DMS79 treated with DMSO at 0.1 percent for 48 hours (cell line): ENCODE measurements at regions not wholly inside any gene's neighbourhood (a gene's known extent, or its start where the extent isn't known, plus 50 kb on each side); places are given as distances from the start of the nearest gene placed in this dataset.
"Not testable (repeated sequence)": the region's sequence is repeated elsewhere in the genome, so short reads cannot be mapped to it uniquely, and the experiment has no call there.

Experiments
- DNase-seq: peaks from one replicate; lab custom pipeline; 2025; lab: John Stamatoyannopoulos, UW

DNA sequence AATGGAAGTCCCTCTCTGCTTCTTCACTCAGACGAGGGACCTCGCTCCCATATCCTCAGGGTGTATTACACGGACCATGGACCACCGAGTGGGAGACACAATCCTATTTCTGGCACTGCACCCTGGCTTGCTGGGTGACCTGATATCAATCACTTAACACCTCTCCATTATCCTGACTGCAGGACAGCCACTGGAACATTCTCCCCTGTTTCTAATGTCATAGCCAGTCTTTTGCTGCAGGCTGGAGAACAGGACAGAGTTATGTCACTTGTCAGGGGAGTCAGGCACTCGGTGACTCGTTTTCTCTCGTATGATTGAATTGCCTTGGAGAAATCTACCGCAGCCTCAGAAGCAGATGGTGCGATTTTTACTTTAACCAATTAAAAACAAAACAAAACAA is 219.1 kb upstream of the IGFBP7 start:
- DNase-seq, result no peak

DNA sequence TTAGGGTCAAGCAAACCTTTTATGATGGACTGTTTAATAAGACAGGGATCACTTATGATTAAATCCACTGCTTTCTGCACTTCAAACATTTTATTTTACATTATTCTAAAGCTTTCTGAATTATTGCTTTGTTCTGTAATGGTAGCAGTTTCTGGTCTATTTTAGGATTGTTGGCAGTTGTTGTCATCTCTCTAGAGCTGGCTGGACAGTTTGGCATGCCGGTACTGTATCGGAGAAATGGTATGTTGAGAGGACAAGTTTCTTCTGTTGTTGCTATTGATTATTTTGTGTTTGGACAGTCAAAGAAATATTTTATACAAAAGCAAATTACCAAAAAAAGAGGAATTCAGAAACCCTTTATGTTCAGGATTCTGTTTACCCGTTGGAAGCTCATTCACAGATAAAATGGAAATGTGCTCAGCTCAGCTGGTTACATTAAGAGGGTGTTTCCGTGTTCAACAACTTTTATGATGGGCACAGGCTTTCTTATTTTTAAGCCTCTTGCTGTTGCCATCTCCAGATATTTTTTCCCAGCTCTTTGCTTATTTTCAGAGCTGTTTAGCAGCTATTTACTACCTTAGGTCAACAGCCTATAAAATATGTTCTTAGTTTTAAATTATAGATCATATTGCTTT is 214.6 kb upstream of the IGFBP7 start:
- DNase-seq, result no peak

GRCh38 chr4:57320849-57321248 is 210.7 kb upstream of the IGFBP7 start:
- DNase-seq, result no peak

DNA sequence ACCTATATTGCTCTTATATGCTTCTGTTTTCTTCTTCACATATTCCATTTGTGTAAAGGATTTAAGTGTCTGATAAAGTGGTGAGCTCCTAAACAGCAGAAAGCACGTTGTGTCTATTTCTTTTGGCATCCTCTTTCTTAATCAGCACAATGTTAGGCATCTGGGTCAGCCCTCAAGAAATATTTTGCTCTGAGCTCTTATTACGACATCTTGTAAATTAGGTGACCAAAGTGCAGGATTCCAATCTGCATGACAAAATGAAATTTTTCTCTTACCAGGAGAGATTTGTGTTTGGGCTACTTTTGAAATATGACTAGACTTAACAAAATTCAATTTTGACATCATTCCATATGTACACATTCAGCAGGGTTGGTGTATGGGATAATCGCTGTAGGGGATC is 210.0 kb upstream of the IGFBP7 start:
- no peak for DNase-seq

DNA sequence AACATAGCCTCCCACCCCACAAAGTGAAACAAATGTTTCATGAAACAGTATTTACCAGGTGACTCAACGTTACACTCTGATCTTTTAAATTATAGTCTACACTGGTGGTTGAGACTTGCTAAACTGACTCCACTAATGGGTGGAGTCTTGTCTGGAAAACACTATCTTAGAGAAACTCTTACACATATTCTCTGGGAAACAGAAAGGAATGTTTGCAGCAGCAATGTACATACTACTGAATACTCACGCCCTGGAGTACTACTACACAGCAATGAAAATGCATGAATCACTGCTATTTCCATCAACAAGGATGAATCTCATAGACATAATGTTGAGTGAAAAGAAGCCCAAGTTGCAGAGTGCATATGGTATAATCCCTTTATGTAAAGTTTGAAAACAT is 208.5 kb upstream of the IGFBP7 start:
- no peak for DNase-seq

- no peak for DNase-seq
These were observed 204.5 kb upstream of the IGFBP7 start for GRCh38 chr4:57314636-57315035.

DNA sequence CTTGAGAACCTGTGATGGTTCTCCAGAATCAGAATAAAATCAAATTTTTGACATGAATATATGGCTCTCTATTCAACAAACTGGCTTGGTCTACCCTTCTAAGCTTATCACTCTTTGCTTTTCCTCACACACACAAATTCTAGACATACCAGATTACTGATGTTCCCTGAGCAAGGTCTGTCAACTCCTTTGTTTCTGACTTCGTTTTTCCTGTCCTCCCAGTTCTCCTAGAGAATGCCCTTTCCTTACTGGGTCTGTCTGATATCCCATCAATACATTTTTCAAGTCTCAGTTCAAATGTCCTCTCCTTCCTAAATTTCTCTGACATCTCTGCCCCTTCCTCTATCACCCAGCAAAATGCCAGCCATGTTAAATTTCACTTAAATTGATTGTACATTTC is 202.1 kb upstream of the IGFBP7 start:
- no peak for DNase-seq

- DNase-seq, result no peak
These were observed 199.5 kb upstream of the IGFBP7 start for GRCh38 chr4:57309658-57310057.

DNA sequence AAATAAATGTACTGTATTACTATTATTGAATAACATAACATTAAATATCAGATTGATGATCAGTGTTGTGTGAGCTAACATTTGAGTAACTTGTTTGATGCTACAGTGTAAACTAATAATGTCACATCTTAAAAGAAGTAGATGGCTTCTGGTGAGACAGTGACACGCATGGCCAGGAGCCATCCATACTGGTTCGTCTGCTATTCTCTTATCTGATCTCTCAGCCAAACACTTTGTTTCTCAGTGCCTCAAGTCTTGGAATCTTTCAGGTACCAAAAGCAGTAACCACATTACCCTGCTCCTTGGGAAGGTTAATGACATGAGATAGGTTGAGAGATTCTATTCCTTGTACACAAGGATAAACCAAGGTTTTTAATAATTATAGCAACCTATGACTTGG is 198.1 kb upstream of the IGFBP7 start:
- DNase-seq, result no peak

- no peak for DNase-seq
These were observed 195.7 kb upstream of the IGFBP7 start for GRCh38 chr4:57305836-57306235.

- no peak for DNase-seq
These were observed 193.0 kb upstream of the IGFBP7 start for GRCh38 chr4:57303012-57303751.

GRCh38 chr4:57300300-57300699 is 190.1 kb upstream of the IGFBP7 start:
- DNase-seq, result not testable (repeated sequence)

GRCh38 chr4:57291911-57292310 is 181.7 kb upstream of the IGFBP7 start:
- DNase-seq, result no peak

DNA sequence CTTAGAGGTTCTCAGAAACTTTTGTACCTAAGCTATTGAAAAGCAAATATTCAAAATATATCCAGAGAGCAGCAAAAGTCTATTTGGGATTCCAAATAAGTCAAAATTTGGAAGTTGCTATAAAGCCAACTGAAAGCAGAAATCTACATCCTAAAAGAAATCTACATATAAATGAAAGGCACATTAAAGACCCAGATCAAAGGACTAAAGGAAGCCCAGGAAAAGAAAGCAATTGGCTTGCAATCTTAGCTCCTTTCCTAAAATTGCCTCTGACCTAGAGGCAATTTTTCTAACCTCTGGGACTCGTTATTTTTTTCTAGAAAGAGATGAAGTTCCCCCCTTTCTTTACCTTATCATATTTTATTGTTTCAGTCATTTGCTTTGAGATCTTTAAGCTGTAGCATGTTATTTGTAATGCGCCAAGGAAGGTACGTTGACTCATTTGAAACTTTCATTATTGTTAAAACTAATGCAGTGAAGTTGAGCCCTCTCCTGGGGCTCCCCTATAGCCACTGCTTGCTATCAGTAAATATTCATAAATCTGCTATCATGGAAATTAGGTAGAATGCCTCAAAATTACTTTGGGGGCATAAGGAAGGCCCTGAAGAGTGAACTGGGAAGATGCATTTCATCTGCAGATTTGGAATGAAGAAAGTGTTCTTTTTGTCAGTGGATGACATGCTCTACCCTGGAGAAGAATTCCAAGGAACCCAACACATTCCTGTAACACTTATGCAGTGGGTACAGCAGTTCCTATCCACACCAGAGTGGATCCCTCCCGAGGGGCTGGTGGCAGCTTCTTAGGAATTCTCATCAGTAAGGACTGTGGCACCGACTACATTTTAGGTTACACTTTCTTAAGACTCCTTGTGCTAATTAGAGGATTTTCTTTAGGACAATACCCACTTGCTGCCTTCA is 177.8 kb upstream of the IGFBP7 start:
- no peak for DNase-seq

DNA sequence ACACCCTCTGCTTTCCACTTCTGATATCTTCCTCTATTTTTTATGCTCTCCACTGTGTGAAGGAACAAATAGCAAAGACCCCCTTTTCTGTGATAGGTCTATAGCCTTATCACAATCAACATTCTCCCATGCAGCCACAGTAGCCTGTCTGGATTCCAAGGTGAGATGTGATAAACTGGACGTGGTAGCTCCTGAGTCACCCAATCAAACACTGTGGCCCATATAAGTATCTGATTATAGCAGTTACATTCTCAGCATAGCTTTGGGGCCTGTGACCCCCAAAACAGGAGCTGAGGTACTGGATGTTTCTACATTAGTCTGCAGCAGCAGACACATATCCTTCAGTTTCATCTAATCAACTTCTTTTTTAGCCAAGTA is 172.7 kb upstream of the IGFBP7 start:
- DNase-seq, result no peak

- DNase-seq, result no peak
These were observed 170.3 kb upstream of the IGFBP7 start for GRCh38 chr4:57280481-57280880.

- no peak for DNase-seq
These were observed 168.6 kb upstream of the IGFBP7 start for GRCh38 chr4:57278780-57279179.

- DNase-seq, result no peak
These were observed 163.9 kb upstream of the IGFBP7 start for GRCh38 chr4:57274082-57274481.

- no peak for DNase-seq
These were observed 160.2 kb upstream of the IGFBP7 start for GRCh38 chr4:57270346-57270745.

DNA sequence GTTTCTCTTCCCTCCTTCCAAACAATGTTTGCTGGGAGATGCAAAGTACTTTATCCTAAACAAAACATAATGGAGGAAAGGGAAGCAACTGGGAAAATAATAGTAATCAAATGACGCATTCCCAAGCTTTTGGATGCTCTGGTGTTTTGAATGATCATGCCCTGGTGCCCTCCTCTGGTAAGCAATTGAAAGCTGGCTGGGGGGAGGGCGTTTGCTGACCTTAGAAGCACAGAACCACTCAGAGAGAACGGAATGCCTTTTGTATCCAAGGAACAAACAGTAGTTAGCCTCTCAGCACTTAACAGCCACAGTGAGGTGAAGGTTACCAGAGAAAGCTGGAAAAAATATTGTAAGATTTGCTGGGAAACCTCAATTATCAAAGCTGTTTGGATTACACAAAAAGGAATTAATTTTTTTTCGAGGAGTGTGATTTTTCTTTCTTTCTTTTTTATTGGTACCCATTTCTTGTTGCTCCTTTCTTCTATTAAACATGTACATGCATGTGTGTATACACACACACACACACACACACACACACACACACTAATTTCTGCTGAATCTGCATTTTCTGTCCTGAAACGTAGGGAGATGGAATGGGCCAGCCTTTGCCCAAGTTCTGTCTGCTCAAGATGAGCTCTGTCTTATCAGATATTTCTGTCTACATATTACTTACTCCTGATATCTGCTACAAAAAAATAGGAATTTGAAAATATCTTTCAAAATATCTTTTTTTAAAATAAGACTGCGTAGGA is 155.8 kb upstream of the IGFBP7 start:
- DNase-seq, result no peak

DNA sequence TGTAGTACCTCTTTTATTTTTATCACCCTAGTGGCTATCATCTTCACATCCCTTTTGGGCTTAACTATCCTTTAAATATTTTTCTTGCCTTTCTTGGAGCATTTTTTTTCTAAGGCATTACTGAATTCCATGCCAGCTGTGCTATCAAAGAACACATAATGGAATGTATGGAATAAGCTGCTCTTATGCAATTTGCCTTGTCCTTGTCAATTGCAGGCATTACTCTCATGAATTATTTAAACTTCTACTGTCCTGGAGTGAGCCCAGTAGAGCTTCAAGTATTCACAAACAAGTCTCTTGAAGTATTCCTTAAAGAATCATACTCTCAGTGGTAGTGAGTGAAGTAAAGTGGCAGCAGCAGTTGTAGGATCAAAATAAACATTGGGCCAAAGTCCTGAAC is 144.6 kb upstream of the IGFBP7 start:
- DNase-seq, result no peak

DNA sequence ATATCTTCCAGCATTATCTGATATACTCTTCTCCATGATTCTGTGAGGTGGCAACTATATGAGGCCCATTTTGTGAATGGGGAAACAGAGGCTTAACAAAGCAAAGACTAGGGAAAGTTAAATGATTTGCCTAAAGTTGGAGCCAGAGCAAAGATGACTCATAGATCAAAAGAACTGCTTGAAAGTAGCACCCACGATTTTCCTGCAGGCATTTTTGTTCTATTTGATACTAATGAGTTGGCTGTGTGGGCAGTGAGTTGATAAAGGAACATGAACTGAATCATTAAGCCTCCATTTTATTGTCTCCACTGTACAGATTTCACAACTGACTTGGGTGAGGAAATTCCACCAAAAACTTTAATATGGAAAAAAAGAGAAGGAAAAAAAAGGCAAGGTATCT is 138.9 kb upstream of the IGFBP7 start:
- no peak for DNase-seq
